GM12875 (cell line): ENCODE measurements at regions not wholly inside any gene's neighbourhood (a gene's known extent, or its start where the extent isn't known, plus 50 kb on each side); places are given as distances from the start of the nearest gene placed in this dataset.

Experiments used
- H3K4me3 ChIP-seq: one replicate; pipeline ENCODE4 v1.5.1; 2011; ENCODE audit warnings: low read depth, low read length, control low read depth
- TF ChIP-seq, protein P1 (sequence below): IDR thresholded peaks from 2 replicates; pipeline ENCODE4 v1.5.1; 2011; ENCODE audit warnings: low read depth, mild to moderate bottlenecking, control low read depth, inconsistent platforms, low read length, moderate library complexity, borderline replicate concordance; ENCODE audit not compliant: insufficient read depth

DNA sequence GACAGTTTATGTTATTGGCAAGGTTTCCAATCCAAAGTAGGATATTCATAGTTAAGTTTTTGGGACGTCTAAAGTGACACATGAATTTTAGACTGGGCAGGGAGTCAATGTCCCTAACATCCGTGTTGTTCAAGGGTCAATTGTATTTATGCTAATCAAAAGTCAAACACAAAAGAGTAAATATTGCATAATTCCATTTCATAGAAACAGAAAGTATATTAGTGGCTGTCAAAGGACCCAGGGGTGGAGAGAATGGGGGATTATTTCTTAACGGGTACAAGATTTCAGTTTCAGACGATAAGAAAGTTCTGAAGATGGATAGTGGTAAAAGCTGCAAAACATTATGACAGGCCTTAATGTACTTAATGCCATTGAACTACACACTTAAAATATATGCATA, 971.8 kb upstream of the AGA start:
- no peak overlapping the region for H3K4me3 ChIP-seq
- TF ChIP-seq, protein P1, sequence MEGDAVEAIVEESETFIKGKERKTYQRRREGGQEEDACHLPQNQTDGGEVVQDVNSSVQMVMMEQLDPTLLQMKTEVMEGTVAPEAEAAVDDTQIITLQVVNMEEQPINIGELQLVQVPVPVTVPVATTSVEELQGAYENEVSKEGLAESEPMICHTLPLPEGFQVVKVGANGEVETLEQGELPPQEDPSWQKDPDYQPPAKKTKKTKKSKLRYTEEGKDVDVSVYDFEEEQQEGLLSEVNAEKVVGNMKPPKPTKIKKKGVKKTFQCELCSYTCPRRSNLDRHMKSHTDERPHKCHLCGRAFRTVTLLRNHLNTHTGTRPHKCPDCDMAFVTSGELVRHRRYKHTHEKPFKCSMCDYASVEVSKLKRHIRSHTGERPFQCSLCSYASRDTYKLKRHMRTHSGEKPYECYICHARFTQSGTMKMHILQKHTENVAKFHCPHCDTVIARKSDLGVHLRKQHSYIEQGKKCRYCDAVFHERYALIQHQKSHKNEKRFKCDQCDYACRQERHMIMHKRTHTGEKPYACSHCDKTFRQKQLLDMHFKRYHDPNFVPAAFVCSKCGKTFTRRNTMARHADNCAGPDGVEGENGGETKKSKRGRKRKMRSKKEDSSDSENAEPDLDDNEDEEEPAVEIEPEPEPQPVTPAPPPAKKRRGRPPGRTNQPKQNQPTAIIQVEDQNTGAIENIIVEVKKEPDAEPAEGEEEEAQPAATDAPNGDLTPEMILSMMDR = no peak

DNA sequence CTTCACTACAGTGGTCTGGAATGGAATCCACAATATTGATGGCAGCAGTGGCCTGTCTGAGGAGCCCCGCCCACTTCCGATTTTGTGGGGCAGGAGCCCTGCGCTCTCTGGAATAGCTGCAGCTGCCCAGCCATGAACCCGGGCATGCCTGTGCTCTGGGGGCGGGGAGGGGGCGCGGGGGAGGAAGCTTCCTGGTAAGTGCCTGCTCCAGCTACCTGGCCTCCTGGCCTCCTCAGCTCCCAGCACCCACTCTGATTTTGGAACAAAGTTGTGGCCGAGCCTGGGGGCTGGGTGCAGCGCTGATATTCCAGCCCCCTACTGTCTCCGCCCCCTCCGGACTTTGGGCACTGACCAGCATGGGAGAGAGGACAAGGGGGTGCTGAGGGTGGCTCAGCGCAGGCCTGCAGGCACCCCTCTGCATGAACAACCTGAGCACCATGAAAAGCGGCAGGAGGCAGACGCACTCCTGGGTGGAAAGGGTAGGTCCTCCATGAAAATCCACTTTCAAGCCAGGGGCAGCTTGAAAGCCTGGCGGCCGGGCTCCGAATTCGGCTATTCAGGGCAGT, 972.7 kb upstream of the AGA start:
- no peak overlapping the region for H3K4me3 ChIP-seq
- TF ChIP-seq, protein P1 = no peak

DNA sequence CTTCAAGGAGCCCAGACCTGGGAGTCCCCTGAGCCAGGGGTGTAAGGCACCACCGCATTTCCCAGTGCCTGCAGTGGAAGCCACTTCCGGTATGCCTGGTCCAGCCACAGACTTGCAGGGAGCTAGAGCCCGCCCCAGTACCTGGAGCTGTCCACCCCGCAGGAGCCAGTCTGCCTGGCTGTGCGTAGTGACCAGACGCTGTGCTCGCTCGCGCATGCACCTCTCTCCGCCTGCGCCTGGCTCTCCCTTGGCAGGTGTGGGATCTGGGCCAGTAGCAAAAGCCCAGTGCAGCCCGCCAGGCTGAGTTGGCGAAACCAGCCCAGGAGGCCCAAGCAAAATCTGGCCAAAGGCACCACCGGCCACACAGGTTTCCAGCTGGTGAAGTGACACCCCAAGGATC, 973.7 kb upstream of the AGA start:
- TF ChIP-seq, protein P1 = no peak
- no peak overlapping the region for H3K4me3 ChIP-seq

DNA sequence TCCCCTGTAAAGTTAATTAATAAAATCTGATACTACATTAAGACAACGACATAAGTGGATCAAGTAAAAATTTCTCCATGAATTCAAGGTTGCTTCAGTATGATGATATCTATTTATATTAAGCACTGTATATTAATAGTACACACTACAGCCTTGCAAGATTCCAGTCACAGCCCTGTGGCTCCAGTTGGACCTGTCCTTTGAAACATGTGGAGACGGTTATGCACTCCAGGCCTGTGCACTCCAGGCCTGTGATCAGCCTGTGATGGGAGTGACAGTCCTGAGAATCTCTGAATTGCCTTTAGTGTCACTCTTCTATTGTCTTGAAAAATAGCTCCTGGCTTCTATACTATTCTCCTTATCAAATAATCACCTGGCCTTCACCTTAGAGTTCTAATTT, 981.1 kb upstream of the AGA start:
- TF ChIP-seq, protein P1 = no peak

DNA sequence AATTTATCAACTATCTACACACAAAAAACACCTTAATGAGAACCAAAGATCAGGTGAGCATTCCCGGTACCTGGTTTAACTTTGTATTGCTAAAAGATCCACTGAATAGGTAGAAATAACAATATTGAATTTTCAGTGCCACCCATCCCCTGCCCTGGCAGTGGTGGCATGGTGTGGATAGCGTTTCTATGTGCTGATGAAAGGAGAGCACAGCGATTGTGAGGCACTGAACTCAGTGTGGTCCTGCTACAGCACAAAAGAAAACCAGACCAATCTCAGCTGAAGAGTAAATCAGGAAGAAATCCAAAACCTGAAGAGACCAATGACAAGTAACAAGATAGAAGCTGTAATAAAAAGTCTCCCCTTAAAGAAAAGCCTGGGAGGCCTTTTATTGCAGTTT, 984.6 kb upstream of the AGA start:
- TF ChIP-seq, protein P1 = no peak
- no peak overlapping the region for H3K4me3 ChIP-seq

More for the DNA sequence above, 981.1 kb upstream of the AGA start:
- H3K4me3 ChIP-seq = no peak overlapping the region

DNA sequence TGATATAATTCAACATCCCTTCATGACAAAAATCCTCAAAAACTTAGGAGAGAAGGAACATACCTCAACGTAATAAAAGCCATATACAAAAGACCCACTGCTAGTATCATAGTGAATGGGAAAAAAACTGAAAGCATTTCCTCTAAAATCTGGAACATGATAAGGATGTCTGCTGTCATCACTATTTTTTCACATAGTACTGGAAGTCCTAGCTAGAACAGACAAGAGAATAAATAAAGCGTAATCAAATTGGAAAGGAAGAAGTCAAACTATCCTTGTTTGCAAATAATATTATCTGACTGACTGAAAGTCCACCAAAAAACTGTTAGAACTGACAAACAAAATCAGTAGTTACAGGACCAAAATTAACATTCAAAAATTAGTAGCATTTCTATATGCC, 985.4 kb upstream of the AGA start:
- no peak overlapping the region for H3K4me3 ChIP-seq
- TF ChIP-seq, protein P1 = no peak

DNA sequence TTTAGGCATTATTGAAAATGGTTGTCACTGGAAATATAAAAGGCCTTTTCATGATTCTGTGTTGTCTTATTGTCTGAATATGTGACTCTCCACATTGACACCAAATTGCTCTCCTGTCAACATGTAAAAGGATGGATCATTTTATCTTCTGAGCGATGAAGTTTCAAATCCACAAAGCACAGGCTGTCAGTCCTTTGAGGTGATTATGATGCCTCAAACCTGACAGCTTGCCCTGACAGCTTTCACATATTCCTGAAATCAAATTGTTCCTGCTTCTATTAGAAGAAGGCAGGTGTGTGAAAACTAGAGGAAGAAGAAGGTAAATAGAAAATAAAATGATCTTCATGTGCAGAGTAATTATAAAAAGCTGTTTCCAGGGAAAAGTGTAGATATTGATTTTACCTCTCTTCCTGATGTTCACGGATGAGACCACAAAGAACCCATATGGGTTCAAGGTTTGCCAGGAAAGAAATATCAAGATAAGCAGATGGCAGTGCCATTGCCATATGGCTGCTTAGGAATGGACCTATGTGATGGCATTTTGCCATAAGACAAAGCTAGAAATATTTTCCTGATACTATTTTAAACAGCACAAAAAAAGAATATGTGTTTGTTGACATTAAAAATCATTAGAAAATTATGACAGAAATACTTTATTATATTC, 1006.3 kb upstream of the AGA start:
- no peak overlapping the region for H3K4me3 ChIP-seq
- TF ChIP-seq, protein P1 = no peak
